HG03457 (cell line): ENCODE measurements at regions not wholly inside any gene's neighbourhood (a gene's known extent, or its start where the extent isn't known, plus 50 kb on each side); places are given as distances from the start of the nearest gene placed in this dataset.
"Not testable (repeated sequence)": the region's sequence is repeated elsewhere in the genome, so short reads cannot be mapped to it uniquely, and the experiment has no call there.

Experiments
- ATAC-seq: cut with Tn5 transposase; IDR thresholded peaks from one replicate; pipeline ENCODE4 v1.9.1; 2021; ENCODE audit warnings: moderate number of reproducible peaks; ENCODE audit not compliant: unreplicated experiment

DNA sequence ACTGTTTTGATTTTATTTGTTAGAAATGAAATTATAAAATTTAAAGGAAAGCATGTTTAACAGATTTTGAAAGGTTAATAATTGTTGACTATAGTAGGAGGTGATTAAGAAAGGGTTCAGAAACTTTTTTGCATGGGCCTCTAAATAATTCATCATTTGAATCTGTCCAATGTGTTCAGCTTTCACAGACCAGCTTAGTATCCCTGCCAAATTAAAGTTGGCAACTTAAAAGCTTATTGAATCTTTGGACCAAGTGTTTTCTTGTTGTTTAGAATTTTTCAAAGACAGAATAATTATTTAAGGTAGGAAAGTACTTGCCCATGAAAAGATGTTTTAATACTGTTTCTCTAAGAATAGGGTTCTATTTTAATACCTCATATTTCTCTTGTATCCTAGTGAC, 466.0 kb downstream of the GJA1 start:
- no peak for ATAC-seq

DNA sequence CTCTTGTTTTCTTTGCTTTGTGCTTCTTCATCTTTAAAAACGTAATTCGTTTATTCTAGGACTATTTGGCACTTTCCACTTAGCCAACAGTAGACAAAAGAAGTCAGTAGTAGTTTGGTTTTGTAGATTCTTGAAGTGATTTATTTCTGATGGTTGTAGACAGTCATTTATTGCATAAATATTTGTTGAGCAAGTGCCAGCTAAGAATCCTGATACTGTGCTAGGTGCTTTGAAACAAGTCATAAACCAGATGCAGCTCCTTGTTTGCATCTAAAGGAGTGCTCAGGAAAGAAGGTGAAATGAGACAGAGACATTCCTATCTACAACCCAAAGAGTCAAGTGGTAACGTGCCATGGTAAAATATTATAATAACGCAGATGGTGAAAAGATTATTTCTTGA, 469.1 kb downstream of the GJA1 start:
- ATAC-seq, result no peak

- ATAC-seq, result no peak
Observed at GRCh38 chr6:121912905-121913304, 477.5 kb downstream of the GJA1 start.

DNA sequence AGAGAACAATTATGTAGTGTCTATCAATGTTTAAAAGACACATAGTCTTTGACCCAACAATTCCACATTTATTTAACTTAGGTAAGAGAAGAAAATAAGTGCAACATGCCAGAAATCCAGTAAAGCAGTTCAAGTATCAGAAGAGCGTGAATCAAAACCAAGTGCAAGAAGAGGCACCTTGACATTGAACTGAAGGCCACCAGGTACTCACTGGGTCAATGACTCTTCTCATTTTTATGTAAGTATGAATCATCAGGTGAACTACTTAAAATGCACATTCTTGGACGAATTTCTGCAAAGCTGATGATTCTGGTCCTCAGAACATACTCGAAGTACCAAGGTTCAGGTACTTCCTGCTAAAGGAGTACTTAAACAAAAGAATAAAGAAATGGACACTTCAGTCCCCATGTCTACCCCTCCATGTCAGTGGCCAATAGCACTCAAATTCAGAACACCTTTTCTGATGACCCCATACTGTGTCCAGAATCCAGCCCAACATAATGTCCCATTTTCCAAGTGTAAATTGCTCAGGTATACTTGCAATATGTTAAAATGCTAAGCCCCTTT, 481.9 kb downstream of the GJA1 start:
- no peak for ATAC-seq

DNA sequence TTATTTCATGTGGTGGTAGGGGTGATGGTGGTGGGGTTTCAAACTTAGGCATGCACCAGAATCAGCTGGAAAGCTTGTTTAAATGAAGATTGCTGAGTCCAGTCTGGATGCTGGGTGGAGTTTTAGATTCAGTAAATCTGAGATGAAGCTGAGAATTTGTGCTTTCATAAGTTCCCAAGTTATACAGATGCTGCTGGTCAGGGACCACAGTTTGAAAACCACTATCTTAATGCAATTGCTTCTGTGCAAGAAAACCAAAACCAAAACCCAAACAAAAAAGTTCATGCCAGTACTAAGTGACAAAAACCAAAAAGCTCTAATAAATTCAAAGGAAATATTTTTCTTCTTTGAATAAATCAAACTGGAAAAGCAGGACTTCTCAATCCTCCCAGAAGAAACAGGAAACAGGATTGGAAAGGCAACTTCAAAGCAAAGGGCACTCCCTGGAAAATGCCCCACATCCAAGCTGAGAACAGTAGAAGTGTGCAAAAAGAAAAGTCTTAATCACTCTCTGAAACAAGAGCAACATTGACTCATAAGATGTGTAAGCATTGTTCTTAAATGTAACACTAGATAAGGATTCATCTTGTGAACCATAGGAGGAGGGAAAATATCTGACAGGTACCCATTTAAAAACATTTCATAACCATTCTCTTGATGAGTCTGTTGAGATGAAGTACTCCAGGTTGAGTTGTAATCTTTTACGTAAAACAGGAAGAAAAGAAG, 481.5 kb upstream of the HSF2 start:
- no peak for ATAC-seq

- no peak for ATAC-seq
Observed at GRCh38 chr6:121920616-121921015, 478.8 kb upstream of the HSF2 start.

DNA sequence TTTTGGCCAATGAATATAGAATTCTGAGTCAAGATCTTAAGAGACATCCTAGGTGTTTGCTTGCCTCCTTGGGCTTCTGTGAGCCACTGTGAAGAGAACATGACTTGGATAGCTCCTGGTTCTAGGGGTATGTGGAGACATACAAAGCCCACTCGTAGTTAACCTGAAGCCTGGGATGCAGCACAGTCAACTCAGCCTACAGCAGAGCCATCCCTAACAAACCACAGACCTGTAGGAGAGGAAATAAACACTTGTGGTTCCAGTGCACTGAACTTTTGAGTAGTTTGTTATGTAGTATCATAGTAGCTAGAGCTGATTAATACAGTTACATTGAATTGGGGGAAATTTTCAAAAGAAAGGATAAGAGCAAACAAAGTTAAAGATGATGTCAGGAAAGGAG, 474.4 kb upstream of the HSF2 start:
- ATAC-seq, result no peak

DNA sequence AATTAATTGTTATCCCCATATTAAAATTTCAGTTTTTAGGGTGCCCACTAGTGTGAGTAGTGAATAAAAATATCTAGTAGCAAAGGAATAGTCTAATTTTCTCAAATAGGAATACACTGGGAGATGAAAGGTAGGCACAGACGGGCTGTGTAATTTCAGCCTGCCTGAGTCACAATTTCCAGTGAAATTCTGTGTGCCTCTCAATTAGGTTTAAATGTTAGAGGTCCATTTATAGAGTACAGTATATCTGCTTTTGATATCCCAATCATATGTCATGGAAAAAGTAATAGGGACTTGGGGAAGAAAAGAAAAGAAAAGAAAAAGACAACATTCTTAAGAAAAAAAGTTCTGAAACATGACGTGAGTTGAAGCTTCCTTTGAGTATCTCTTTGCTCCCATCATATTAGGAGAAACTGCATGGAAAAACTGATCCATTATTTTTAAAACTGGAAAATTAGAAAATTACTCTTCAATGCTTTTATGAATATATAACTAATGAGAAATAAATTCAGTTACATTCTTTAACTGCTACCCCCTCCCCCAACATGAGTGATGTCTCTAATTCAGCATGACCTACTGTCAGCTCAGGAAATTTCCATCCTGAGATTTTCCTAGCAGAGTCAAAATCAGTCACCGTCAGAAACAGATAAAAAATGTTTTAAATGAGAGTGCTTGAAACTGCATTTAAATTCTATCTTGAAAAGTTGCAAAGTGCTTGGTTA, 473.8 kb upstream of the HSF2 start:
- no peak for ATAC-seq

DNA sequence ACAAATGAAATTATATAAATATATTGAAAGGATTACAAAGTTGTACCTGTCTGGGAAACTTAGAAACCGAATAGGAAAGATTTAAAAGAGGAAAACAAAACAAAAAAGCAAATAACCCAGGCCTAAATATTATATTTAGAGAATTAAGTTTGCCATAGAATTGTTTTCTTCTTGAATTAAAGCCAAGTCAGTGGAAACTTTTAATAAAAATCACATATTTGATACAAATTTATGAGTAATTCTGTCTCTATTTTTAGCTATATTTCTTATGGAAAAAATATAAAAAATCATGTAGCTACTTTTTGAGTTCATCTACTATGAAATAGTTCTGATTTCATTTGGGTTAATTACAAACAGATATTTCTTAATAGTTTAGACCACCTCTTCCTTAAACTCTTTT, 470.2 kb upstream of the HSF2 start:
- ATAC-seq, result no peak

DNA sequence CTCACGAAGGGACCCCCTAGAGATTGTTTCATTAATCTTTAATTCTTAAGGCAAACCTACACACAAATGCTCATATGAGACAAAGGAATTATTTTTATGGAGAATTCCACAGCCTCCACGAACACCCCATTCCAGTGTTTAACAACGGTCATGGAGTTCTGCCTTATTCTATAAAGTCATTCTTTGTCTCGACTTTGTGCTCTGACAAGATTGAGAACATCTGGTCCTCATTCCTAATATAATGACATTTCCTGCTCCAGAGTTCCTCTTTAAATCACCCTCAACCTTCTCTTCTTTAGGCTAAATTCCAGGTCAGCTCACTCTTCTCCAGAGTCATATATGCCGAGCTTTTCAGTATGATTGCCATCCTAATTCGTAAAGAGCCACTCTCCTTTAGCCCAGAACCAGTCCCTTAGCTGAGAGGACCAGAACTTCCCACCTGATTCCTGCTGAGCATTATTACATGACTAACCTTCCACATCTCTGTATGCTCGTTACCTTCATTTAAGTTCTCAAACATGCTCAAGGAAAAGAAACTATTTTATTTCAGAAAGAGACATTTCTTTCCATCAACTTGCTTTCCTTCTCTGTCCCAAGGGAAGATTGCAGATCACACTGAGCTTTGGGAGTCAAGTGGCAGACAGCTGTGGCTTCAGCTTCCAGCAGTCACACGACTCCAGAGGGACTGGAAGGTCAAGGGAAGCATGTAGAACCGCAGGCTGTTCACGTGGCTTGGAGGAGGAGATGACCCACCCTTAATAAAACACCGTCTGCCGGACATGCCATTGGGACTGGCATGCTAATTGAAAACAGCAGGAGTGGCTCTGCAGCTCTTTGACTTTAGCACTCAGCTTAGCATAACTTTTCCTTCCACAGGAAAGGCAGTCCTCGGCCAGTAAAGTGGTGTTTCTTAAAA, 467.1 kb upstream of the HSF2 start:
- no peak for ATAC-seq

DNA sequence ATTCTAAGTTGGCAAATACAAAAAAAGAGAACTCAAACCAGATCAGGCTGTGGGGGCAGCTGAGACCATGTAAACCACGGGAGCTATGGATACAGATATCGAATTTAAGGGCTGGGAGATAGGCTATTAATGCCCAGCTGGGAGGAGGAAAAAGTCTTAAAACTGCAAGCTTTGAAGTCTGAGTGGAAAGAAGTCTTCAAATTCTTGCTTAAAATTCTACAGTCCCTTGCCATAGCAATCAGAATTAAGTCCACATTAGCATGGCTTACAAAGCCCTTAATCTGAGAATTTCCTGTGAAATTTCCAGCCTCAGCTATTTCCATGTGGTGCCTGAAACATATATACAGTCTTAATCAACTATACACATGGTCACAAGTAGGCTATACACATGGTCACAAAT, 465.0 kb upstream of the HSF2 start:
- no peak for ATAC-seq

DNA sequence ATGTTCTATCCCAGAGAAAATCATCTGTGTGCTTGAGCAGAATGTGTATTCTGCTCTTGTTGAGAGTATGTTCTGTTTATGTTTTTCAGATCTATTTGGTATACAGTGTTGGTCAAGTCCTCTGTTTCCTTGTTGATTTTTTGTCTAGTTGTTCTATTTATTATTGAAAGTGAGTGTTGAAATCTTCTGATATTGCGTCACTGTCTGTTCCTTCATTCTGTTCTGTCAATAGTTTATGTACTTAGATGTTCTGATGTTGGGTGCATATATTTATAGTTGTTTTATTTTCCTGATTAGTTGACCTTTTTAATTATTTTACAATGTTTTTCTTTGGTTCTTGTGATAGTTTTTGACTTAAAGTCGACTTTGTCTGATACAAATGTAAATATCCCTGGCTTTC, 458.7 kb upstream of the HSF2 start:
- ATAC-seq, result no peak

DNA sequence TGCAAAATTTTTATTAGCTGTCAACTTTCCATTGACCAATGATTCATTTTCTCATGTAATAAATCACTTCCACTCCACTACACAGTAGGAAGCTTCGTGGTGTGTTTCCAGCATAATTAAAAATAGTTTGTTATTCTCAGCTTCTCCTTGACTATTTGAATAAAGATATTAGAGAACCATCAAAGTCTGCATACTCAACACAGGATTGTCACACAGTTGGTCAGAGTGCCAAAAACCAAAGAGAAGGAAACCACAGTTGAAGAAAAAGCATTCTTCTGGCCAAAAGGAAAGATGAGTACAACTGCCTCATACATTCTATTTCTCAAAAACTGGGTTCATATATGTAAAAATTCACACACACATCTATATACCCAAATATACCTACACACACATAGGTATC, 455.1 kb upstream of the HSF2 start:
- ATAC-seq, result no peak

GRCh38 chr6:121951123-121951522, 448.3 kb upstream of the HSF2 start:
- ATAC-seq, result no peak

DNA sequence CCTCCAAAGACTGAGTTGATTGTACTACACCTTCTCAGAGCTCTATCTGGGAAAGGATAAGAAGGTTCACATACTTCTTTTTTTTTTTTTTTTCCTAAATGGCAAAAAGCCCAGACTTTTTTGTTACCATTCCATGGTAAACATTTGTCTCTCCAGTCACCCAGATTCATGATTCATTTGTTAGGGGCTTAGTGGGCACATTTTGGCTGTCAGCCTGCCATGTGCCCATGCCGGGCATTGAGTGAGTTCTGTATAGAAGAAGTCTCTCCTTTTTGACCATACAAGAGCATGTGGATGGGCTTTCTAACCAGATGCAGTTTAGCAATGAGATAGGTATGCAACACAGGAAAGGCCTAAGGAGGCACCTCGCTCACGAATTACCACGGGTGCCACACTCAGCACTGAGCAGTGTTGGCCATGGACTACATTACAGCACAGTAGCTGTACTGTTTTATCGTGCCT, 447.5 kb upstream of the HSF2 start:
- no peak for ATAC-seq

DNA sequence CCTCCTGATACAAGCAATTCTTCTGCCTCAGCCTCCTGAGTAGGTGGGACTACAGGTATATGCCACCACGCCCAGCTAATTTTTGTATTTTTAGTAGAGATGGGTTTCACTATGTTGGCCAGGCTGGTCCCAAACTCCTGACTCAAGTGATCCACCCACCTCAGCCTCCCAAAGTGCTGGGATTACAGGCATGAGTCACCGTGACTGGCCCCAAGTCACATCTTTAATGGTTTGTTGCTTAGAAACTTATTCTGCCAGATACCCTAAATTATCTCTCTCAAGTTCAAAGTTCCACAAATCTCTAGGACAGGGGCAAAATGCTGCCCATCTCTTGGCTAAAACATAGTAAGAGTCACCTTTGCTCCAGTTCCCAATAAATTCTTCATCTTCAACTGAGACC, 444.1 kb upstream of the HSF2 start:
- ATAC-seq, result not testable (repeated sequence)

DNA sequence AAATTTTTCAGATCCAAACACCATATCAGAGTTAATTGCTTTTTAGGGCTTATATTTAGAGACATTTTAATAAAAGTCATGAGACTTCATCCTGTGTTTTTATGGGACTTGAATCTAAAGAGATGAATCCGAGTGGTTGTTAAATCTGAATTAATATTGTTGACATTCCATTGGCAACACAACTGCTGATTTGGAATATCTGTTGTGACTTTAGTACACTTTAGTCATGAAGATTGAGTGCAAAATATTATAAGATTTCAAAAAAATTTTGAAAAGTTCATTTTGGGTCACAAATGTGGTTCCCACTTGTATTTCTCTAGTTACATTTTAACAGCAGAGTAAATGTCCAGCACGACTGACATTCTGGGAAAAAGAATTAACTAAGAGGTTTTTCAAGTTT, 442.7 kb upstream of the HSF2 start:
- no peak for ATAC-seq

GRCh38 chr6:121959501-121959900, 440.0 kb upstream of the HSF2 start:
- ATAC-seq, result no peak

GRCh38 chr6:121961619-121962125, 437.8 kb upstream of the HSF2 start:
- no peak for ATAC-seq

GRCh38 chr6:121963826-121964225, 435.6 kb upstream of the HSF2 start:
- no peak for ATAC-seq

DNA sequence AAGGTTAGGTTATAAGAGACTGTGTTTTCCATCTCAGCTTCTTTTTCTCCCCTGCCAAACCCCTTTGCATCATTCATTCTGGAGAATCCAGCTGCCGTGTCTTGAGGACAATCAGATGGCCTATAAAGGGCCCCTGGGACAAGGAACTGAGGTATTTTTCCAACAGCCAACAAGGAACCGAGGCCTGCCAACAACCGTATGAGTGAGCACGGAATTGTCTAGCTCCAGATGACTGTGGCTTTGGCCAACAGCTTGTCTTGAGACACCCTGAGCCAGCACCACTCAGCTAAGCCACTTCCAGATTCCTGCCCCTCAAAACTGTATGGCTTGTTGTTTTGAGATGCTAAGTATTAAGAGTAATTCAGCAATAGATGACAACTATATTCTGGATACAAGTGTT, 433.7 kb upstream of the HSF2 start:
- no peak for ATAC-seq
